GM18520 (cell line): ENCODE measurements at regions not wholly inside any gene's neighbourhood (a gene's known extent, or its start where the extent isn't known, plus 50 kb on each side); places are given as distances from the start of the nearest gene placed in this dataset.

ENCODE experiments used
- ATAC-seq: cut with Tn5 transposase; IDR thresholded peaks from one replicate; pipeline ENCODE4 v1.9.1; 2021; ENCODE audit not compliant: unreplicated experiment

DNA sequence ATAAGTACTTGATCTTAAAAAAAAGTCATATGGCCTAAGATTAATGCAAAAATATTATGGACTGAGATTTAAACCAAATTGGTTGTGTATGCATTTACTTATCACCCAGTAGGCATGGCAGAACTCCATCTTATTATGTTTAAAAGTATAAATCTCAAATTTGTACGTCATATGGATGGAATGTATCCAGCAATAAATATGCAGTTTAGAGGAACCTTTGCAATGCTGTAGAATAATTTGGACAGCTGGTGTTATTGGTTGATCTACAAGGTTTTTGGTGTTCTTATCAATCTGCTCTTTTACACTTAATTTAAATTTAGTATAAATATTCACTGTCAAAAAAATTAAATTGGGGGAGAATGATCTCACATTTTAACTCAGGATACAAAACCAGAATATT, 640.2 kb downstream of the SATB2 start:
- no peak for ATAC-seq

DNA sequence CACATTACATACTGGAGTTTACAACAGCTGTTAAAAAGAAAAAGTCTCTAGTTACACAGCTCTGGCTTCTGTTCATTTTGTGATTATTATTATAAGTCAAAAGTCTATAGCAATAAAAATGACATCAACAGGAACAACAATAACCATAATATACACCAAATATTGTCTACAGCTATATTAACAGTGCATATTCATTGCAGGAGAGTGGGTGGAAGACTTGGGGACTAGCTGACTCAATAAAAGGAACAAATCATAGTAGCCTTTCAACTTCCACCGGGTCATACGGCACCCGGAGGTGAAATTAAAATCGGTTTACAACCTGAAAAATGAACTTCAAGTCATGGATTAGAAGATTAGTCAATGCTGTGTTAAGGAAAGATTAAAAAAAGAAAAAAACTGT, 642.1 kb downstream of the SATB2 start:
- ATAC-seq: no peak

DNA sequence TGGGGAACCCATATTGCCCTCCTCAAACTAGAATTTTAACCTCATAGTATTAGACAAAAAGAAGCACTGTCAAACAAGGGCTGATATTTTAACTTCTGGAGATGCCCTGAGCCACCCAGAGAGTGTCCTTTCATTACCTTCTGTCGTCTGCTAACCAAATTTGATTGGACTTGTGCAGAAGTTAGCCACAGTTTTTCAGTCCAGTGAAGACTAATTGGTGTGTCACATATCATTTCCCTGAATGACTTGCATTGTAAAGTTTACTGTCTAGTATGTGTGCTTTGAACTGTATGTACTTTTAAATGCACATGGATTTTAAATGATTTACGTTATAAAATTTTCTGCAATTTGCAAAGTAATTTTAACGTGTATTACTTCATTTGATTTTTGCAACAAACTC, 646.5 kb downstream of the SATB2 start:
- ATAC-seq: no peak

DNA sequence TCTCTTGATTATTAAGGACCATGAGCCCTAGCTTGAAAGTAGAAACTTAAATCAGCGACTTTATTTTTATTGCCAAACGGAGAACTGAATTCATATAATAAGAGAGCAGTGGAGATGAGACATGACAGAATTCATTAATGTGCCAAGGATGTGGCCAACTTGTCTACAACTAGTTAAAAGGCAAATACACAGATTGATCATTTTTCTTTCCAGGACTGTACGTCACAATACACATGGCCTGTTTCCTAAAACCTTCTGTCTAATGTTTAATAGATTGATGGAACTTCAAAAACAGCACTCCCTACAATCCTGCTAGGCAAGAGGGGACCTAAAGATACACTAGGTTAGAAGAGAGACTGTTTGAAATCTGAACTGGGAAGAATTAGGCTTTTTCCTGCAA, 647.8 kb downstream of the SATB2 start:
- no peak for ATAC-seq

DNA sequence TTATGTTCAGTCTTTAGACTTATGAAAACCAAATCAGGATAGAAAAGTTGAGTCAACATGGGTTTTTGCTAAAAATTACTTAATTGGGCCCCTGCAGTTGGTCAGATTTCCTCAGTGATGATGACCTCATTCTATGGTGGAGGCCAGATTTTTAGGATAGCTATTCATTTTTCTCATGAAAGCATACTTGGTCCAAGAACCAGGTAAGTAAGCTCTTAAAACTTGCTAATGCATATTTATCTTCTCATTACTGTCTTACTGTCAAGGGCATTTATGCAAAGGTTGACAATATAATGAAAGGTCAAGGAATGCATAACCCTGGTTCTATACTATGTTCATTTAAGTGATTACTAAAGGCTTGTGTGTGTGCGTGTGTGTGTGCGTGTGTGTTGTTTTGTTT, 650.6 kb downstream of the SATB2 start:
- no peak for ATAC-seq

DNA sequence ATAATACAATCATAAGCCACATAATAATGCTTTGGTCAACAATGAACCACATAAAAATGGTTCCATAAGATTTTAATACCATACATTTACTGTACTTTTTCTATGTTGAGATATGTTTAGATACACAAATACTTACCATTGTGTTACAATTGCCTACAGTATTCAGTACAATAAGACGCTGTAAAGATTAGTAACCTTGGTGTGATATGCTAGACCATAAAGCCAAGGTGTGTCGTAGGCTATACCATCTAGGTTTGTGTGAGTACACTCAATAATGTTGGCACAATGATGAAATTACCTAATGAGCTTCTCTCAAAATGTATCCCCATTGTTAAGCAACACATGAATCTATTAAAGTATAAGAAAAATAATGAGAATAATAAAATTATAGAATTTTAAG, 662.3 kb downstream of the SATB2 start:
- ATAC-seq: no peak

DNA sequence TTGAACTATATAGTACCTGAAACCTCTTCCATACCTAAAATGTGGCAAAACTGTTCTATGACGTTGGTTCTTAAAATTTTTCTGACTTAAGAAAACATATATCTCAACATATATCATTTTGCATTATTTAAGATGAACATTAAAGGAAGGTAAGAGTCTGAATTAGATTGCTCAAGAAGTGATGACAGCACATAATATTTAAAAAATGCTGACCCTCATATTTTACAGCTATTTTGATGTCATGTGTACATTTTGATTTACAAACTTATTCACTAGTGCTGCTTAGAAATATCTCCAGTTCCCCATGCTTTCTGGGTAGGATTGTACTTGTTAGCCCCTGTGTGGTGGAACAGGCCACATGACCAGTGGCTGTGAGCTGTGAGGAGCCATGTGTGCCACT, 666.1 kb downstream of the SATB2 start:
- ATAC-seq: no peak

DNA sequence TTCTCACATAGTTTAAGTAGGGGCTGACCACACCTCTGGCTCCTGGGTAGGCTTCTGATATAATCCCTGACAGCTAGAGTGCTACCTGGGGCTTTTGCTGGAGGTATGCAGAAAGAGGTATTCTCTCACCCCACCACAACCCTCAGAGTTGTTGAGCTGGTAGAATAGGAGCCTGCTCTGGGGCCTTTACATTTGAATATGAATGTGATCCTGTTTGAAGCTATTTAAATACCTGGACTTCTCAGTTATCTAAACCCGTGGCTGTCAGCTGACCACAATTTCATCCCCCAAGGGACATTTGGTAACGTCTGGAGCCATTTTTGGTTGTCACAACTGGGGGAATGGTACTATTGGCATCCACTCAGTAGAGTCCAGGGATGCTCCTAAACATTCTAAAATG, 669.1 kb downstream of the SATB2 start:
- ATAC-seq: no peak

DNA sequence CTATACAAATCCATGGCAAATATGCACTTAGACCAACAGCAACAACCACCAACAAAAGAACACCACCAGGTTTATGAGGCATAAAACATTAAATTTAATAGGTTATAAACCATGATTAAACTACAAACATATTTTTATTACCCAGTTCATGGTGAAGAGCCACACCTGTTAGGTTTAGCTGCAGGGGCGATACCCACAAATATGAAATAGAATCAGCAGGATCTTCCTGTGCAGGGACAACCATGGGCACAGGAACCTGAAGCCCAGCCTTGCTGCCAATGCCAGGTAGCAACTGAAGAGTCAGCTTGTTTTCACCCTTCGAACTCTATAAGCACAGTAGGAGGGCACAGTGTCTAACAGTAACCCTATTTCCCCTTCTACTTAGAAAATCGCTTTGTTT, 675.0 kb downstream of the SATB2 start:
- no peak for ATAC-seq

DNA sequence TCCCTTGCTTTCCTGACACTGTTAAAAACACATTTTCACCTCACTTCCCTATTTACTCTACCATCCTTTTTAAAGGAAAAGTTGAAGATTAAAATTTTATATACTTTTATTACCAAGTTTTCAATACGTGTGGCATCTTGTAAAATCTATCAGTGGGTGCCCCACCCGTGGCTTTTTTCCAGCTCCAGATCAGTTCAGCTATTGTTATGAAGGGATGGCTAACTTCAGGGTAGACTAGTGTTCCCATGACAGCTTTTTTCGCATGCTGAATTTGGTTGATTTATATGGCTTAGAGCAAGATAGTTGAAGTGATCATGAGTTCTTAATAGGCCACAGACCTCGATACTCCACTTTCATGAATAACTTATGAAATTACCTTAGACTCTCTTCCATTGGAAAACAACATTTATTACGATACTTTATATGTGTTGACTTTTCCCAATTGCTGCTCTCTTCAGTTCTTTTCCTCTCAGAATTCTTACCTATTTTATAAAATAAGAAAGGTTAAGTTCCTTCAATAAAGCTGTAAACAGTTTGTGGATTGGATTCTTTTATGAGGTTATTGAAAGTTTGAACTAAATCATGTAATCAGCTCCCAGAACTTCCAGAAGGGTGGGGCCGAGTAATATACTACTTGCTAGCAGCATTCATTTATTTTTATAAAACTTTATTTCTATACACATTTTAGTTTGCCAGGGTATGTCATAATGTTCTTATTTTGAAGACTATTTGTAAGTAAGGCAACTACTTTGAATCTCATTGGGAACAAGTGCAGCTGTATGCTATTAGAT, 680.9 kb downstream of the SATB2 start:
- no peak for ATAC-seq

DNA sequence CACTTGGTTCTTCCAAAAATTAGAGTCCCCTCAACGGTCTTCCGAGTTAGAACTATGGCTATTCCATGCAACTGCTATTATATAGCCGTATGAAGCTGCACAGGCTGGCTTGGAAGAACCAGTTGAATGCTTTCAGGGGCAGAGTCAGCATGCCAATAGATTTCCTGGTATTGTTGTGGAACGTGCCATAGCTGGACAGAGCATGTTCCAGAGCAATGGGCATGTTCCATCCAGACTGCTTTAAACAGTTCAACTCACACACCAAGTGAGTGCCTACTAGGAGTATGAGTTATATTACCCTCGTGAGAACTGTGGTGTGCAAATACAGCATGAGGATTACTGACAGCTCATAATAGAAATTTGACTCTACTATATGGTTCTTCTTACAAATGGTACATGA, 682.0 kb downstream of the SATB2 start:
- no peak for ATAC-seq

DNA sequence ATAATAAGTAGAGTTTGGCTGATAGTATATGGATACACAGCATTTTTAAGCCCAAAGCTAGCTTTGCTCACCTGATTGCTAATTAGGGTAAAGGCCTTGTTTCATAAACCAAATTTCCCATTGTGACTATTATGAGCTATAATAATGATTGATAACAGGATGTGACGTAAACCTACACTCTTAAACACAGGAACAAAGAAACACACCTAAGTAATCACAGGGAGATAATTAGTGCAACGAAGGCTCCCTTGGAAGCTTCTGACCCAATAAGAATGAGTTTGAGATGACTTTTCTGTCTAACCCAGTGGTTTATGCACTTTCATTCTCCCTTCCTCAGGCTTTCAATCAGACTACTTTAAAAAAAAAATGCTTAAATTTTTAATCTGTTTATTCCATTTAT, 683.2 kb downstream of the SATB2 start:
- no peak for ATAC-seq

DNA sequence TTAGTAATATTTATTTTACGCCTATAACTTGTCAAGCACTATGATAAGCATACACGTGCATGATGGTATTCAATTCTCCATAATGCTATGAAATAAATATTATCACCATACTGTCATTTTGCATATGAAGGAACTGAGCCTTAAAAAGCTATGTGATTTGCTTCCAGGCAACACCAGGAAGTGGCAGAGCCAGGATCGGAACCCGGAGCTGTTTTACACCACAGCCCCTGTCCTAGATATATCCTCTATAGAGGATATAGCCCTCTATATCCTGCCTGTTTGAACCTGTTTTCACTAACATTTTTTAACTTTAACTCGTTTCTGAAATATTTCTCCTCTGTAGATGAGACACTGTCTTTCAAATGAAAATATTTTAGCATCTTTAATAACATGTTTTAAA, 690.0 kb downstream of the SATB2 start:
- ATAC-seq: no peak

DNA sequence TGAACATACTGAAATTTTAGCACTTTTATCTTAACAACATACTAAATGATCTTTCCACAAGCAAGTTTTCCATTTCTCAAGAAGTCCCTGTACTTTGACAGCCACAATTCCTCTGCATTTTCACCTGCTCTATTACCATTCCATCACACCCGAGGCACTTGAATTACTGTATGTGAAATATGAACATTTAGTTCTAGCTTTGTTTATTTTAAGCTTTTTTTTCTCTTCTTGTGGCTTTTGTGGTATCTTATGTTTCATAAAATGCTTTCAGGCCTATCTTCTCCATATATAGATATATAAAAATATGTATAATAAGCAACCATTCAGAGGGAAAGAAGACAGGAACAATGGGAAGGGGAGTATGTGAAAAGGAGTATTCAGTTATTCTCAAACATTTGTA, 693.9 kb downstream of the SATB2 start:
- no peak for ATAC-seq

DNA sequence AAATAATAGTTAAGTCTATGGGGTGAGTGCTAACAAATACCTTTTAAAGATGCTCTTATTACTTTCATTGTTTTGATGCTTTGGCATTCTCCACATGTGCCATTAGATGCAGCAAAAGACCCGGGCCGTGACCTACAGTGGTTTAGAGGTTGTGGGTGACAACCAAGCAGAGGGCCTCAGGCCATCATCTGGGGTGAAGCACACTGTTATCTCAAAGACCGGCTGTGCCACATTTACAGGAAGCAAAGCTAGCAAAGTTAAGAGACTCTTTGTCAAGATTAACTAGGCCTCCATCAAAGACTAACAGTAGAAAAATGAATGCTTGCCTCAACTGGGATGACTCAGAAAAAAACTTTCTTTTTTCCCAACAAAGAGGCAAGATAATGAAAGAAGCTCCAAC, 695.3 kb downstream of the SATB2 start:
- ATAC-seq: no peak

DNA sequence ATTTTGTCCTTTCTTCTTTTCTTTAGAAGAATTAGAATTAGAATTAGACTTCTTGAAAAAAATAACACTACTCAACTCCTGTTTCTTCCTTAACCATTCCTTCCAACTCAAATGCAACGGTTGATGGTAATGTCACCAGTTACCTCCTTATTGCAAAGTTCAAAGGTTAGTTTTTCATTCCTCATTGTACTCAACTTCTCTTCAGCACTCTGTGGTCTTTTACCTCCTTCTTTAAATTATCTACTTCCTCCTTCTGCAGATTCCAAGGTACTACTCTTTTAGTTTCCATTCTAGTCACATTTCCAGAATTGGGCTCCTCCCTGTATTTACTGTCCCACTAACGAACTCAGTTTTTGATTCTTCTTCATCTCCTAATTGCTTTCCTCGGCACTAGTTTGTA, 700.7 kb downstream of the SATB2 start:
- ATAC-seq: no peak

DNA sequence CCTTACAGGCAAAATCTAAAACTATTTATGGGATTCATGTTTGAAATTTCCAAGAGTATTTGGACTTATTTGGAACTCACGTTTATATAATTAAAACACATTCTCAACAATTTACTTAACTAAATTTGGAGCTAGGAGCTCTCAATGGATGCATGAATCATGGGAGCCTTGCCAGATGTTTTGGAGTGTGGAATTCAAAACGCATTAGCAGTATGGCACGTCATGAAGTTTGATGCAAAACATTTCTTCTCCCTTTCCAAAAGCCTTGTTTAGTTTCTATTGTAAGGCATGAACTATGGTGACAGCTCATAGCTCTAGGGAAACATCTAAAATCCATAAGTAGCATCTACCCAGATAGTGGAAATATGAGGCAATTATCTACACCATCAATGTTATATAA, 701.6 kb downstream of the SATB2 start:
- no peak for ATAC-seq

DNA sequence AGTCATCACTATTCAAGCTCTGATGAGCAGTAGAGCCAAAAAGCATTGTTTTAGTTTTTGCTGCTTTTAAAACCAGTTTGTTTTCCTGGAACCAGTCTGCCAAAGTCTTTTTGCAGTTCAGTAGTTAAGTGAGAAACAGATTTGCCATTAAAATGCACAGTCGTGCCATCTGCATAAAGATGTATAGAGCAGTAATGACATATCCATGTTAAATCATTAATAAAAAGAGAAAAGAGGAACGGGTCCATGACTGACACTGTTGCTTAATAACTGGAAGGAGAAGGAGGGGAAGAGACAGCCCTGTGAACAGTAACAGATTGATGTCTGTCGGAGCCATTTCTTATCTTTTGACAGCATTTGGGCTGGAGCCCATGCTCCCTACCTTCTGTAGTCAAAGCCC, 704.6 kb downstream of the SATB2 start:
- ATAC-seq: no peak

DNA sequence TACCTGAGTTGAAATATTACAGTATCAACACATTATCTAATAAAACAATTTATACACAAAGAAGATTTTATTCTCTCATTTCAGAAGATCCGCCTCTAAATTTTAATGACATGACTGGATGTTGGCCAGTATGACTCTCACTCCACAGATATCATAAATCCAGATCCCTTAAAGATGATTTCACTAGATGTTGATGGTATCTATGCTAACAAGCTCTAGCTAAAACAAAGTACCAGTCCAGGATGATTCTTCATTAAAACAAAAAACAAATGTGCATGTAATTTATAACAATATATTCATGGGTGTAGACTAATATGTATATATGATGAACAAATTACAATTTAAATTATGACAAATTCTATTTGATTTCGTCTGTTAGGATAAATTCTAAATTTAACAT, 708.4 kb downstream of the SATB2 start:
- ATAC-seq: no peak

DNA sequence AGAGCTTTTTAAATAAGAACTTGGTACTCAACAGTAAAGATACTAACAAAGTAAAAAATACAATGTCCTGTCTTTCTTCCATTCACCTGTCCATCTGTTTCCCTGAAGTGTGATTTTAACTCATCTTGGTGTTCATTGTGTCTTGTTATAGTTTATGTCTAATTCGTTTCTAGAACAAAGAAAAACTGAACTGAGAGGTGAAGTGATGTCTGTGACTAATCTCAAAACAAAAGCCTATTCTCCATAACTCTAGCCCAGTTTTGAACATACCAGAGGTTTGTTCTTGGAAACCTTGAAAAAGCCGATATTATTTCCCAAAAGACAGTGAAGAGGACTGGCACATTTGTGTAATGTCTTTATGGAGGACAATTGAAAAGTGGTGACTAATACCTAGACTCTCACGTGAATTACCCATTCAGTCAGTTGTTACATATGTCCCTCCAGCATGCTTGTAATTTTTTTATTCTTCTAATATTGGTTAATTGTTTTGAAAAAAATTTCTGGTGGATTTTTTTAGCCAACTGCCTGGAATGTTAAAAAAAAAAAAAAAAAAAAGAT, 725.8 kb downstream of the SATB2 start:
- no peak for ATAC-seq

DNA sequence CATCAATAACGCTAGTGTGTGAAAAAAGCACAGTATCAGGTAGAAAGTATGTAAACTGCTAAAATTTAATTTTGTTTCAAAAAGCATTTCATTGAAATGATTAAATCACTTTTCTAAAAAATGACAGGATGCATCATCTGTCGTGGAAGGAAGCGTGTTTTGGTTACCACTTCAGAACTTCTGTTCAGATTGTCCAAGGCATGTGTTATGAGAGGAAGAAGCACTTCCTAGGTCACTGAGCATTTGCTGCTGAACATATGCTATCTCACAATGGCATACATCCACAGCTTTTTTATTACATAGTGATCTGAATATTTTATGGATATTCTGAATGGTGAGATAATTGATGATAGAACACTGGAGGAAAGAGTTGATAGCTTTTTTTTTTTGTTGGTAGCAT, 737.5 kb downstream of the SATB2 start:
- no peak for ATAC-seq

DNA sequence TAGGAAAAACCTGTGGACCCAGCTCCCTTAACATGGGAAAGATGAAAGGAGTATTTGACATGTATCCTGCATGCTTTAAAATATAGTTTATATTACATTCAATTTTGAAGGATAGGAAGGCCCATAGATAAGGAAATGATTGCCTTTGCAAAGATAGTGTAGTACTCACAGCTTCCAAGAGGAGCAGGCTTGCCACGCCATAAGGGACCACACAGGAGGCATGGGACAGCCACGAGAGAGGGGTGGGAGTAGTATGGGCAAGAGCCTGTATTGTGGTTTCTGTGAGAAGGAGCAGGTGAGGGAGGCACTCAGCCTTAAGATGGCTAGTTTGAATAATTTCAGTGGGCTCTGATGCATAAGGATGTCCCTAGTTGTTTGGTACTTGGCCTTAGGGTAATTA, 740.3 kb downstream of the SATB2 start:
- ATAC-seq: no peak

DNA sequence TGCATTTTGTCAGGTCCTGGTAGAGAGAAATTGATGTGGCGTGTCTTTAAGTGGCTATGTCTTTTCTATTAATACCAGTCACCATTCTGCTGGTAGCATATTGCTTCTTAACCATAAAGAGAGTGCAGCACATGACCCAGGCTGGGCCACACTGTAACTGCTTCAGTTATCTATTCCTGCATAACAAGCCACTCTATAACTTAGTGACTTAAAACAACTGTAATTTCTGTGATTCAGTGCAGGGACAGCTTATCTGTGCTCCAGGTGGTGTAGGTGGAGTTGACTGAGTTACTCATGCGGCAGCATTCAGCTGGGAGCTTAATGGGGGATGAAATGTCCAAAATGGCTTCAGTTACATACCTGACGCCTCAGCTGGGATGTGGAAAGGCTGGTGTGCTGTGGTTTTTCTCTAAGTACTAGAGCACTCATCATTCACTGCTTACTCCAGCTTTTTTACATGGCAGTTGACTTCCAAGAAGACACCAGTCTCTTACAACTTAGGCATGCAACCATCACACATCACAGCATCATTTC, 742.4 kb downstream of the SATB2 start:
- ATAC-seq: no peak
